ENCODE measurements at regions not wholly inside any gene's neighbourhood (a gene's known extent, or its start where the extent isn't known, plus 50 kb on each side); places are given as distances from the start of the nearest gene placed in this dataset.

- peak; percentile 39 for TF ChIP-seq CTCF (IDR thresholded peaks at IDR 0.05)
- no peak for TF ChIP-seq EZH2 (IDR thresholded peaks at IDR 0.05)
These were observed 396.6 kb downstream of the BRINP2 start for GRCh38 chr1:177567393-177567792.
